Islet of Langerhans (tissue), 1 donor: ENCODE measurements at regions not wholly inside any gene's neighbourhood (a gene's known extent, or its start where the extent isn't known, plus 50 kb on each side); places are given as distances from the start of the nearest gene placed in this dataset.
"Not testable (repeated sequence)": the region's sequence is repeated elsewhere in the genome, so short reads cannot be mapped to it uniquely, and the experiment has no call there.

Experiments used
- FAIRE-seq: peaks from one replicate; lab custom pipeline; 2011; peaks lifted over from hg19 to GRCh38; lab: Jason Lieb, UNC

- no peak for FAIRE-seq
These were observed 121.2 kb upstream of the GRIN3A start for GRCh38 chr9:101859620-101860019.

GRCh38 chr9:101858026-101858425, 119.6 kb upstream of the GRIN3A start:
- no peak for FAIRE-seq

- FAIRE-seq: no peak
These were observed 110.8 kb upstream of the GRIN3A start for GRCh38 chr9:101849102-101849707.

- FAIRE-seq: no peak
These were observed 110.1 kb upstream of the GRIN3A start for GRCh38 chr9:101848485-101848919.

GRCh38 chr9:101846161-101846560, 107.7 kb upstream of the GRIN3A start:
- FAIRE-seq: no peak

GRCh38 chr9:101840694-101841188, 102.3 kb upstream of the GRIN3A start:
- FAIRE-seq: no peak

GRCh38 chr9:101838988-101839387, 100.5 kb upstream of the GRIN3A start:
- FAIRE-seq: not testable (repeated sequence)

- FAIRE-seq: no peak
These were observed 97.6 kb upstream of the GRIN3A start for GRCh38 chr9:101836021-101836420.

- FAIRE-seq: no peak
These were observed 94.0 kb upstream of the GRIN3A start for GRCh38 chr9:101832486-101832885.

- FAIRE-seq: not testable (repeated sequence)
These were observed 83.0 kb upstream of the GRIN3A start for GRCh38 chr9:101821450-101821849.

- not testable (repeated sequence) for FAIRE-seq
These were observed 82.5 kb upstream of the GRIN3A start for GRCh38 chr9:101820983-101821382.

- peak; percentile 38 for FAIRE-seq
These were observed 75.6 kb upstream of the GRIN3A start for GRCh38 chr9:101814064-101814463.

- not testable (repeated sequence) for FAIRE-seq
These were observed 69.4 kb upstream of the GRIN3A start for GRCh38 chr9:101807879-101808278.

- no peak for FAIRE-seq
These were observed 57.6 kb upstream of the GRIN3A start for GRCh38 chr9:101796044-101796443.

GRCh38 chr9:101795147-101795546, 56.7 kb upstream of the GRIN3A start:
- no peak for FAIRE-seq

- FAIRE-seq: no peak
These were observed 54.0 kb upstream of the GRIN3A start for GRCh38 chr9:101792475-101792874.

GRCh38 chr9:101791938-101792337, 53.5 kb upstream of the GRIN3A start:
- FAIRE-seq: no peak

- FAIRE-seq: no peak
These were observed 53.1 kb upstream of the GRIN3A start for GRCh38 chr9:101791533-101791932.
